ENCODE measurements at regions not wholly inside any gene's neighbourhood (a gene's known extent, or its start where the extent isn't known, plus 50 kb on each side); places are given as distances from the start of the nearest gene placed in this dataset.

GRCh38 chr4:89371614-89372013 is 64.0 kb upstream of the GPRIN3 start:
- DNase-seq (ENCODE audit: extremely low read depth in 1 of 2, low read depth in 1 of 2): no peak

GRCh38 chr4:89369581-89369980 is 62.0 kb upstream of the GPRIN3 start:
- DNase-seq (ENCODE audit: extremely low read depth in 1 of 2, low read depth in 1 of 2): no peak

DNA sequence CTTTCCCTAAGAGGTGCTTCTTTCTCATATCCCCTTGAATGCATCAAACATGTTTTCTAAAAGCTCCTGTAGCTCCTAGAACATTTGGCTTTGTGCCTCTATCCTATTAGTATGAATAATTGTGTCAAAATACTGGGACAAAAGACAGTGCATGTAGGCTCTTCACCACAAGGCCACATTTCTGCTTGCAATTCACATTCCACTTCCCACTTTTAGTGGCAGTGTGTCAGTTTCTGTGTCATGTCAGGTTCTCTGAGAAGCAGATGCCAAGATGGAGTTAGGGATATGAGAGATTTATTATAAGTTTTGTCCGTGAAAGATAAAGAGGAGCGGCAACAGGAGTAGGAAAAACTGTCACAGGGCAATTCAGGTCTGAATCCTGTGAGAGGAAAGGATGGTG is 61.3 kb upstream of the GPRIN3 start:
- no peak for DNase-seq (ENCODE audit: extremely low read depth in 1 of 2, low read depth in 1 of 2)

DNA sequence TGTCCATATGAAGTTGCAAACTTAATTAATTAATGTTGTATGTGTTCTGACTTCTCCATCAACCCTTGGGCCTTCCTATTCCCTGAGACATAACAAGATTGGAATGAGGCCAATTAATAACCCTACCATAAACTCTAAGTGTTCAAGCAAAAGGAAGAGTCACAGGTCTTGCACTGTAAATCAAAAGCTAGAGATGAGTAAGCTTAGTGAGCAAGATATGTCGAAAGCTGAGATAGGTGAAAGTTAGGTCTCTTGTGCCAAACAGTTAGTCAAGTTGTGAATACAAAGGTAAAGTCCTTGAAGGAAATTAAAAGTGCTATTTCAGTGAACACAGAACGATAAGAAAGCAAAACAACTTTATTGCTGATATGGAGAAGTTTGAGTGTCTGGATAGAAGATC is 58.2 kb upstream of the GPRIN3 start:
- no peak for DNase-seq (ENCODE audit: extremely low read depth in 1 of 2, low read depth in 1 of 2)

DNA sequence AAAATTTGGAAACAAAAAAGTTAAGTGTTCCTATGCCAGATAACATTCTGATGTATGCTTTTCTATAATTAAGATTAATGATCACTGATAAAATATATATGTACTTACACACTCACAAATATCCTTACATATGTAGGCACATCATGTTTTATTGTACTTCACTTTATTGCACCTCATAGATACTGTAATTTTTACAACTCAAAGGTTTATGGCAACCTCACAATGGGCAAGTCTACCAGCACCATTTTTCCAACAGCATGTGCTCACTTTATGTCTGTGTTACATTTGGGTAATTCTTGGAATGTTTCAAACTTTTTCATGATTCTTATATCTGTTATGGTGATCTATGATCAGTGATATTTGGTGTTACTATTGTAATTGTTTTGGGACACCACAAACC is 57.8 kb upstream of the GPRIN3 start:
- no peak for DNase-seq (ENCODE audit: extremely low read depth in 1 of 2, low read depth in 1 of 2)

DNA sequence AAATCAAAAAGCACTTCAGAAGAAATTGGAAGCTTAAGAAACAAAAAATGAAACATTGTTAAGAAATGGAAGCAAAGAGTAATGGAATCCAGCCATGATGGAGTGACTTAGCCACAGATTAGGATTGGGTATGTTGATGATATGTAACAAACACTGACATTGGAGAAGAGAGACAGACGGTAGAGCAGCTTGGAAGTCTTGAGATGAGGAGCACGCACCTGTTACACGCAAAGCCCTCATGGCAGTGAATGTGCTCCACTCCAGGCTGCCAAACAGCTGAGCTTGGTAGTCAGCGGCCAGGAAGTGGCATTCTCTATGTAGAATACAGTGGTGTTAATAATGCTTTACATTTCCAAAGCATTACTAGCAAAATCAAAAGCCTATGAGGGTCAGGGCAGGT is 56.9 kb upstream of the GPRIN3 start:
- DNase-seq (ENCODE audit: extremely low read depth in 1 of 2, low read depth in 1 of 2): no peak

GRCh38 chr4:89363786-89364185 is 56.2 kb upstream of the GPRIN3 start:
- DNase-seq (ENCODE audit: extremely low read depth in 1 of 2, low read depth in 1 of 2): no peak

DNA sequence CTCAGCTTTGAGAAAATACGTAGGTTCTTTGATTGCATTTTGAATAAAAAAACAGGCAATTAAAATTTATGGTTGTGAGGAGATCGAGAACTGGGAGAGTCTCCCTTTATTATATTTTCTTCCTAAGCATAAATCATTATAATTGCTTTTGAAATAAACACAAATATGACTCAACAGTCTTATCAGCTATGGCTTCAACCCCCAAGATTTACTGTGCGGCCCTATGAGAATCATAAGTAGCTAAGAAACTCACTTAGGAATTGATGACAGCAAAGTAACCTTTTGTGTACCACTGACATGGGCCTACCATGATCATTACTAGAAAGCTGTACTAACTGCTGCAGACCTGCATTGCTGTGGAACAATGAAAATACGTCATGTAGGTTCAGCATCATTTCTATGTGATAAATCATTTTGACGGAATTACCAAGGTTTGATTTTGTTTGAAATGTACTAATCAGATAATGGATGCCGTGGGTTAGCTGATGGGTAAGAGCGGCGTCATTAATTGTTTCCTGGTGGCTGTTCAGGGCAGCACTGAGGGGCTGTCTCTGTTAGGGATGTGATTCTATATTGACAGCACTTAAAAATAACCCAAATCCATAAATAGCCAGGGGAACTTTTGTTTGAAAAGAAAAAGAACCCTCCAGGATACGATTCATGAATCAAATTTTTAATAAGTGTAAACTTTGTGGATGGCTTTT is 51.5 kb upstream of the GPRIN3 start:
- no peak for DNase-seq (ENCODE audit: extremely low read depth in 1 of 2, low read depth in 1 of 2)

GRCh38 chr4:89357787-89358186 is 50.2 kb upstream of the GPRIN3 start:
- DNase-seq (ENCODE audit: extremely low read depth in 1 of 2, low read depth in 1 of 2): no peak
